Dendritic cell treated with granulocyte-macrophage colony-stimulating factor and Interleukin-4, amounts not matched to agents 40 ng/mL and 50 ng/mL, for 4 days (primary cell): ENCODE measurements at regions not wholly inside any gene's neighbourhood (a gene's known extent, or its start where the extent isn't known, plus 50 kb on each side); places are given as distances from the start of the nearest gene placed in this dataset.

ENCODE experiments used
- H3K27ac Mint-ChIP-seq: one replicate; pipeline ENCODE4 v1.8.0; 2022; ENCODE audit warnings: mild to moderate bottlenecking, mixed read lengths
- H3K27me3 Mint-ChIP-seq: one replicate; pipeline ENCODE4 v1.8.0; 2022; ENCODE audit warnings: mild to moderate bottlenecking, mixed read lengths
- H3K36me3 Mint-ChIP-seq: one replicate; pipeline ENCODE4 v1.8.0; 2022; ENCODE audit warnings: low read depth, mixed read lengths
- H3K4me1 Mint-ChIP-seq: one replicate; pipeline ENCODE4 v1.8.0; 2022; ENCODE audit warnings: low read depth, mixed read lengths
- H3K4me3 Mint-ChIP-seq: one replicate; pipeline ENCODE4 v1.8.0; 2022; ENCODE audit warnings: mild to moderate bottlenecking, moderate library complexity, mixed read lengths
- H3K9me3 Mint-ChIP-seq: one replicate; pipeline ENCODE4 v1.8.0; 2022; ENCODE audit warnings: mixed read lengths
- intact Hi-C: fragments of 100-400 bp; cut with micrococcal nuclease; formaldehyde crosslinking; loops from one replicate; pipeline ENCODE4 v1.15.0; 2022

GRCh38 chr5:141747152-141748141, 65.4 kb upstream of the ARAP3 start:
- no peak overlapping the region for H3K4me3 Mint-ChIP-seq
- no peak overlapping the region for H3K27ac Mint-ChIP-seq
- no peaks in the 10 kb centered on the region for H3K9me3 Mint-ChIP-seq
- H3K36me3 Mint-ChIP-seq: no peaks in the 10 kb centered on the region
- peaks cover 42% of the 10 kb centered on the region for H3K27me3 Mint-ChIP-seq
- intact Hi-C loops: no loop called here
- H3K4me1 Mint-ChIP-seq: no peaks in the 10 kb centered on the region

GRCh38 chr5:141746395-141746794, 64.4 kb upstream of the ARAP3 start:
- no peaks in the 10 kb centered on the region for H3K4me1 Mint-ChIP-seq
- H3K27me3 Mint-ChIP-seq: peaks cover 39% of the 10 kb centered on the region
- H3K4me3 Mint-ChIP-seq: no peak overlapping the region
- H3K9me3 Mint-ChIP-seq: no peaks in the 10 kb centered on the region
- H3K36me3 Mint-ChIP-seq: no peaks in the 10 kb centered on the region
- no peak overlapping the region for H3K27ac Mint-ChIP-seq
- intact Hi-C loops: no loop called here

DNA sequence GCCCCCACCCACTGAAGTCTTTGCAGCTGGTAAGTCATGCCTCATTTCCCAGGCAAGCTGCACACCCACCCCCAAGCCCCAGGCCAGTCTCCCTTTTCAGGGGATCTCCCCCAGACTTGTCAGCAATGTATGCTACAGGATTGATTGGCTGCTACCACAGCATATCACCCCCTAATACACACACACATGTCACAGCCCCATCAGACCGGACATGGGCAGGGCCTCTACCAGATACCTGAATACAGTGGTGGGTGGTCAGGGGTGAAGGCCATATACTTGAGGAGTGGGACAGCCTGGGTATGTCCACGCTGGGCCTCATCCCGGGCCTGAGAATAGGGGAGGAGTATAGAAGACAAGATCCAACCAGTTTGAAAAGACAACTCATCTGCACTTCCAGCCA, 63.4 kb upstream of the ARAP3 start:
- Mint-ChIP-seq H3K27me3 (peaks cover 37% of the 10 kb centered on the region), H3K4me3 (no peak overlapping the region), H3K36me3 (no peaks in the 10 kb centered on the region), H3K9me3 (no peaks in the 10 kb centered on the region), H3K27ac (no peak overlapping the region), H3K4me1 (no peaks in the 10 kb centered on the region)
- intact Hi-C loops: no loop called here

- no peak overlapping the region for H3K27ac Mint-ChIP-seq
- no peaks in the 10 kb centered on the region for H3K9me3 Mint-ChIP-seq
- peaks cover 31% of the 10 kb centered on the region for H3K27me3 Mint-ChIP-seq
- no peaks in the 10 kb centered on the region for H3K4me1 Mint-ChIP-seq
- intact Hi-C loops: no loop called here
- no peaks in the 10 kb centered on the region for H3K36me3 Mint-ChIP-seq
- no peak overlapping the region for H3K4me3 Mint-ChIP-seq
These were observed 61.8 kb upstream of the ARAP3 start for GRCh38 chr5:141743866-141744272.

DNA sequence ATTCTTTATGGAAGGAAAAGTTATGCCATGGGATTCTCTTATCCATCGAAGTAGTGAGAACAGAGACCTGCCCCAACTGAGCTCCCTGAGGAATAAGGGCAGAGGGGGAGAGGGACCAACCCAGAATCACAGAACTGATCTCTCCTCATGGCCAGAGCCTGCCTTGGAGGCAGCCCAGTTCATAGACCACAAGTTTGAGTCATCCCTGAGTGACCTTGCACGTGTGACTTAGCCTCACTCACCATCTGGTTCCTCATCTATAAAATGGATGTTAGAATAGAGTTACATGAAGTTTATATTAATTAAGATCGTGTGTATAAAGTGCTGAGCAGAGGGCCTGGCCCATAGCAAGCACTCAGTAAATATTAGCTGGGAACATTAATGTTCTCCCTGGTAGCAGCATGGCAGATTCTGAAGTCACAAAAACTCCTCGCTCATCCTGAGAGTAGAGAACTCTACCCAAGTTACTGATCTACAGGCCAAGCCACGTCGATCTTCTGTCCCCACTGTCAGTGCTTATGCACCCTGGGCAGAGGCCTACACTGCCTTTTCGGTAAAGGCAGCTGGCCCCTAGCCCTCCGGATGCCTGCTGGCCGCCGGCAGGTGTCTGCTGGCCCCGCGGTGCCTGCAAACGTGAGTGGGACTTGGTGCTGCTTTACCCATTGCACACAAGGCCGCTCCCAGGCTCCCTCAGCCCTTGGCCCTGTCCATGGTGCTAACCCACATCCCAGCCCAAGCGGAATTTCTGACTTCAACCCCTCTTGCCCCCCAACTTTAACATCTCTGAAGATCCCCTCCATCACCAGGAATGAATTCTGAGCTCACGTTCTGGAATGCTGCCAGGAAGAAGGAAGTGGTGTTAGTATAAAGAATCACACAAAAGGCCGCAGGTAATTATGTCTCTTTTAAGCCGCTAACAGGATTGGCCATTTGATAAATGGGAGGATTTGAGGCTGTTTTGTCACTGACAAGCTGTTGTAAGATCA, 61.1 kb upstream of the ARAP3 start:
- H3K27me3 Mint-ChIP-seq: peaks cover 30% of the 10 kb centered on the region
- no peaks in the 10 kb centered on the region for H3K9me3 Mint-ChIP-seq
- H3K27ac Mint-ChIP-seq: no peak overlapping the region
- H3K4me1 Mint-ChIP-seq: no peaks in the 10 kb centered on the region
- H3K36me3 Mint-ChIP-seq: no peaks in the 10 kb centered on the region
- intact Hi-C loops: no loop called here
- no peak overlapping the region for H3K4me3 Mint-ChIP-seq

DNA sequence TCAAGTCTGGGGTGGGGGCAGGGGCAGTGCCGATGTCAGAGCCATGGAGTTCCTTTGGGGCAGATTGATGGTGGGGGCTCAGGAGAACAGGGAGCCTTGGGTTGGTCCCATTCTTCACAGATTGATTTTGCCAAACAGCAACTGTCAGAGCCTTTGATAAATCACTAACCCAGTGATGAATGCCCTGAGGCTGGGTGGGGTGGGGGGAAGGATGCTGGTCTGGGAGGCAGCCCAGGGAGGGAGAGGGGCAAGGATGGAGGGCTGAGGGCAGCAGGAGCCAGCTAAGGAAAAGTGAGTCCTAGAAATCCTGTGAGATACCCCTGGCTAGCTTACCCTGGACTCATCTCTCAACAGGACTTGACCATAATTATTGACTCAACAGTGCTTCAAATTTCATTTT, 60.1 kb upstream of the ARAP3 start:
- Mint-ChIP-seq H3K9me3 (no peaks in the 10 kb centered on the region), H3K27me3 (peaks cover 26% of the 10 kb centered on the region), H3K27ac (no peak overlapping the region), H3K4me1 (no peaks in the 10 kb centered on the region), H3K36me3 (no peaks in the 10 kb centered on the region), H3K4me3 (no peak overlapping the region)
- intact Hi-C loops: no loop called here

DNA sequence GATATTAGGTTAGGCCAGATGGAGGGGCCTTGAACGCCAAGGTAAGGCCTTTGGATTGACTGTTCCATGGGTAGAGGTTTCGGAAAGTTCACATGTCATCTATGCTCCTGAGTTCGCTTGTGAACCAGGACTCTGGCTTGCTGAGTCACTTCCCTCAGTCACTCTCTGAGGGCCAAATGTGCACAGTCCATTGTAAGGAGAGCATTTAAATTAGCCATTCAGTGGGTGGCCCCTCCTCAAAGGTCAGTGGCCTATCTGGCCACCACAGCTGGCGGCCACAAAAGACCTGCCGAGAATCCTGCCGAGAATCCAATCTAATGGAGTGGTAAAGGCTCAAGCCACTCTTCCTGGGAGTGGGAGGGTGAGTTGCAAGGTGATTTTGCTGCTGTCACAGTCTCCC, 58.9 kb upstream of the ARAP3 start:
- H3K27ac Mint-ChIP-seq: no peak overlapping the region
- no peaks in the 10 kb centered on the region for H3K36me3 Mint-ChIP-seq
- intact Hi-C loops: no loop called here
- H3K9me3 Mint-ChIP-seq: no peaks in the 10 kb centered on the region
- peaks cover 26% of the 10 kb centered on the region for H3K27me3 Mint-ChIP-seq
- no peak overlapping the region for H3K4me3 Mint-ChIP-seq
- H3K4me1 Mint-ChIP-seq: no peaks in the 10 kb centered on the region

DNA sequence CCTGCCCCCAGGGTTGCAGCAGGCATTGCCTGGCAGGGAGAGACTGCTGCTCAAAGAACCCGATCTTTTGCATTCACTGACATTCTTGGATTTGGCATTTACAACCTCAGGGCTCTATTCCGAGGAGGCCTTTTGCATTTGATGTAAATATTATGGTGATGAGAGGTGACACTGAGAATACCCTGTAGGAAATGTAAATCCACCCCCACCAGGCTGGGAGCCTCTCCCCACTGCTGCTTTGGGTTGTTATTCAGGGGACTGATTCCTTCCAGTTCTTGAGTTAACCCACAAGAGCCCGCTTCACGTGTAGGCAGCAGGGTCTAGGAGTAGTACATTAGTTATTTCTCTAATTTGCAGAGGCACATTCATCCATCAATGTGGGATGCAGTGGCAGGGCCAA, 55.5 kb upstream of the ARAP3 start:
- no peaks in the 10 kb centered on the region for H3K36me3 Mint-ChIP-seq
- intact Hi-C loops: no loop called here
- no peaks in the 10 kb centered on the region for H3K9me3 Mint-ChIP-seq
- H3K27ac Mint-ChIP-seq: no peak overlapping the region
- peaks cover 15% of the 10 kb centered on the region for H3K27me3 Mint-ChIP-seq
- H3K4me1 Mint-ChIP-seq: no peaks in the 10 kb centered on the region
- no peak overlapping the region for H3K4me3 Mint-ChIP-seq

GRCh38 chr5:141735823-141736222, 53.8 kb upstream of the ARAP3 start:
- intact Hi-C loops: no loop called here
- H3K36me3 Mint-ChIP-seq: no peaks in the 10 kb centered on the region

GRCh38 chr5:141734501-141735229, 52.6 kb upstream of the ARAP3 start:
- Mint-ChIP-seq H3K27me3 (peaks cover 20% of the 10 kb centered on the region), H3K36me3 (no peaks in the 10 kb centered on the region), H3K4me1 (no peaks in the 10 kb centered on the region), H3K9me3 (no peaks in the 10 kb centered on the region), H3K27ac (no peak overlapping the region), H3K4me3 (no peak overlapping the region)
- intact Hi-C loops: no loop called here

More at GRCh38 chr5:141735823-141736222, 53.8 kb upstream of the ARAP3 start:
- Mint-ChIP-seq H3K4me1 (no peaks in the 10 kb centered on the region), H3K27me3 (peaks cover 17% of the 10 kb centered on the region), H3K4me3 (no peak overlapping the region), H3K27ac (no peak overlapping the region), H3K9me3 (no peaks in the 10 kb centered on the region)

GRCh38 chr5:141733198-141733597, 51.2 kb upstream of the ARAP3 start:
- H3K4me3 Mint-ChIP-seq: no peak overlapping the region
- no peaks in the 10 kb centered on the region for H3K9me3 Mint-ChIP-seq
- no peaks in the 10 kb centered on the region for H3K36me3 Mint-ChIP-seq
- intact Hi-C loops: no loop called here
- no peaks in the 10 kb centered on the region for H3K4me1 Mint-ChIP-seq
- no peak overlapping the region for H3K27ac Mint-ChIP-seq
- peaks cover 23% of the 10 kb centered on the region for H3K27me3 Mint-ChIP-seq

DNA sequence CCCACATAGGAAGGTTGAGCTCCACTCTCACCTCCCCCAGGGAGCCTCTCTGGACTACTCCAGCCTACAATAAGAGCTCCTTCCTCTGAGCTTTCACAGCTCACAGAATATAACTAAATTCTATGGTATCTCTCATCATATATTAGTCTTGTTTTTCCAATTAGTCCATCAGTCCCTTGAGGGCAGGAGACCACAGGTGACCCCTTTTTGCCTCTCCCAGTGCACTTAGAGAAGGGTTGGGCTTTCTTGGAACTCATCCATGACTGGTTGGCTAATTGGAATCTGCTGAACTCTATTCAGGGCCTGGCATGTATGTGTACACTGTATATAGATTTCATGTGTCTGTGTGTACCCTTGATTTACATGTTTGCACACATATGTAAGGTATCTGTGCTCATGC, 50.4 kb upstream of the ARAP3 start:
- Mint-ChIP-seq H3K36me3 (no peaks in the 10 kb centered on the region), H3K4me3 (no peak overlapping the region), H3K4me1 (no peaks in the 10 kb centered on the region), H3K27ac (no peak overlapping the region), H3K9me3 (no peaks in the 10 kb centered on the region), H3K27me3 (peaks cover 22% of the 10 kb centered on the region)
- intact Hi-C loops: no loop called here
